K562 (cell line): ENCODE measurements at regions not wholly inside any gene's neighbourhood (a gene's known extent, or its start where the extent isn't known, plus 50 kb on each side); places are given as distances from the start of the nearest gene placed in this dataset.
A peak's percentile ranks its signal among the peaks of the same experiment; 100 is the strongest.

ENCODE experiments used
- ATAC-seq: fragments of 200-7000 bp; cut with Tn5 transposase; 3 replicates; pipeline ENCODE4 v1.9.1; 2020; ENCODE audit warnings: moderate library complexity
- BruUV-seq: library from RNA; stranded (reverse); fragments of 400-500 nt; replicated peaks from 2 replicates; lab custom pipeline; 2021; lab: Mats Ljungman, UMichigan
- CTCF ChIA-PET: fragments of 300-600 bp; formaldehyde crosslinking; extraction: SDS; loops from one replicate; lab custom pipeline; 2021; ENCODE audit warnings: low intra/inter-chr PET ratio; lab: Yijun Ruan, JAX
- POLR2A ChIA-PET: fragments of 300-600, 350-650 bp; sonication (Branson Sonifier 250); formaldehyde crosslinking; extraction: SDS; loops from one replicate; lab custom pipeline; 2021; ENCODE audit warnings: antibody characterized with exemption, inconsistent platforms; lab: Yijun Ruan, JAX
- DNase-seq, 4 experiments: peaks; one replicate each; pipeline versions ENCODE4 v3.0.0 to v3.0.0-alpha.2; 2011 to 2018; ENCODE audit warnings: low spot score in 3 of 4, mixed read lengths in 3 of 4; ENCODE audit errors: extremely low read depth in 1 of 4
- FAIRE-seq: peaks from 2 replicates; lab custom pipeline; 2011; peaks lifted over from hg19 to GRCh38; lab: Jason Lieb, UNC
- H2AFZ ChIP-seq: 2 replicates; pipeline ENCODE4 v1.6.0; 2011; ENCODE audit warnings: low read depth, low read length, control low read depth, inconsistent platforms
- H3K27ac ChIP-seq: fragments of 200-600 bp; 3 replicates; pipeline ENCODE4 v1.8.0; 2011; ENCODE audit warnings: low read depth, mild to moderate bottlenecking, control low read depth, inconsistent platforms, low read length, moderate library complexity, mixed read lengths; ENCODE audit errors: extremely low read depth
- H3K27me3 ChIP-seq, 2 experiments: fragments of 300-600 bp in 1 of 2; 2 replicates in 1 of 2; 3 replicates in 1 of 2; pipeline versions ENCODE4 v1.6.0 to v1.8.0; 2011; ENCODE audit warnings: inconsistent platforms in 2 of 2, low read length in 2 of 2, mild to moderate bottlenecking in 1 of 2, mixed read lengths in 1 of 2, moderate library complexity in 1 of 2; ENCODE audit not compliant: control insufficient read depth in 2 of 2, insufficient read depth in 2 of 2
- H3K36me3 ChIP-seq: fragments of 300-600 bp; 3 replicates; pipeline ENCODE4 v1.8.0; 2011; ENCODE audit warnings: mild to moderate bottlenecking, low read length, inconsistent platforms; ENCODE audit not compliant: control insufficient read depth, insufficient read depth
- H3K4me1 ChIP-seq, 2 experiments: fragments of 200-600 bp in 1 of 2; replicated peaks in 1 of 2; 2 replicates in 1 of 2; 3 replicates in 1 of 2; pipeline versions ENCODE4 v1.5.1 to v1.8.0; 2011; ENCODE audit warnings: inconsistent platforms in 2 of 2, low read length in 2 of 2, mild to moderate bottlenecking in 1 of 2, mixed read lengths in 1 of 2, moderate library complexity in 1 of 2; ENCODE audit not compliant: control insufficient read depth in 2 of 2, insufficient read depth in 2 of 2
- H3K4me2 ChIP-seq: 2 replicates; pipeline ENCODE4 v1.6.1; 2011; ENCODE audit warnings: low read length, control low read depth, inconsistent platforms, mixed read lengths; ENCODE audit not compliant: insufficient read depth
- H3K4me3 ChIP-seq: fragments of 200-600 bp; sonication (generic), shearing (Covaris generic); 2 replicates; pipeline ENCODE4 v1.5.1; 2016; ENCODE audit warnings: control low read depth, inconsistent platforms
- H3K79me2 ChIP-seq: fragments of 200-600 bp; 3 replicates; pipeline ENCODE4 v1.8.0; 2011; ENCODE audit warnings: low read length, inconsistent platforms; ENCODE audit not compliant: control insufficient read depth, insufficient read depth
- H3K9ac ChIP-seq, 2 experiments: 2 replicates each; pipeline versions ENCODE4 v1.6.0 to v1.6.1; 2011; ENCODE audit warnings: low read depth in 2 of 2, low read length in 2 of 2, control low read depth in 1 of 2, inconsistent platforms in 1 of 2, mild to moderate bottlenecking in 1 of 2, mixed read lengths in 1 of 2; ENCODE audit not compliant: insufficient read depth in 1 of 2
- H3K9me1 ChIP-seq: one replicate; pipeline ENCODE4 v1.6.0; 2011; ENCODE audit warnings: inconsistent platforms, mild to moderate bottlenecking, low read length, moderate library complexity; ENCODE audit not compliant: control insufficient read depth, insufficient read depth
- H3K9me3 ChIP-seq: replicated peaks from 2 replicates; pipeline ENCODE4 v1.5.1; 2011; ENCODE audit warnings: low read depth, low read length, inconsistent platforms; ENCODE audit not compliant: control insufficient read depth, insufficient read depth
- H4K20me1 ChIP-seq: replicated peaks from 2 replicates; pipeline ENCODE4 v1.6.1; 2011; ENCODE audit warnings: low read length, inconsistent platforms, mixed read lengths; ENCODE audit not compliant: control insufficient read depth, insufficient read depth
- ARID3B ChIP-seq: fragments of 250-450 bp; sonication (Bioruptor Pico); IDR thresholded peaks from 2 replicates; pipeline ENCODE4 v1.4.0; 2020; ENCODE audit warnings: borderline replicate concordance
- BRCA1 ChIP-seq, 2 experiments: fragments of 450-650 bp in 1 of 2; sonication (generic) in 1 of 2; formaldehyde crosslinking in 1 of 2; IDR thresholded peaks; 2 replicates each; pipeline versions ENCODE4 v1.5.0 to v1.6.1; 2017 to 2020; ENCODE audit warnings: mild to moderate bottlenecking in 1 of 2, missing genetic modification reagents in 1 of 2
- CEBPG ChIP-seq, 3 experiments: fragments of 200-800 bp in 1 of 3; sonication (Bioruptor generic) in 1 of 3; sonication (generic) in 1 of 3; formaldehyde crosslinking in 1 of 3; IDR thresholded peaks in 2 of 3; conservative IDR thresholded peaks in 1 of 3; 2 replicates each; pipeline versions ENCODE4 v1.6.1 to v1.8.0; 2016 to 2022; ENCODE audit warnings: missing compliant biosample characterization in 2 of 3, missing genetic modification characterization in 2 of 3, mild to moderate bottlenecking in 1 of 3, missing genetic modification reagents in 1 of 3
- CHD7 ChIP-seq: fragments of 200-600 bp; sonication (generic); IDR thresholded peaks from one replicate; pipeline ENCODE4 v1.6.1; 2012; ENCODE audit warnings: mild to moderate bottlenecking, low read depth, low read length, inconsistent platforms
- PKNOX1 ChIP-seq: fragments of 450-650 bp; IDR thresholded peaks from 2 replicates; pipeline ENCODE4 v1.6.1; 2016
- SRSF7 ChIP-seq: fragments of 200-400 bp; formaldehyde crosslinking; optimal IDR thresholded peaks from 2 replicates; pipeline ENCODE3; 2017; ENCODE audit warnings: mild to moderate bottlenecking, low read depth, low read length
- ZNF253 ChIP-seq: fragments of 250-450 bp; sonication (Bioruptor Pico); conservative IDR thresholded peaks from 2 replicates; pipeline ENCODE4 v1.6.1; 2021; ENCODE audit warnings: mild to moderate bottlenecking
- WGBS: fragments of 100-300 bp; shearing (Covaris generic); methylation state at CpG from one replicate; pipeline ENCODE4 v1.1.6; 2016; ENCODE audit warnings: low coverage, mixed read lengths; ENCODE audit not compliant: insufficient coverage; ENCODE audit errors: missing lambda C conversion rate; 5-methylcytosine and 5-hydroxymethylcytosine counted together
- in situ Hi-C: fragments of 300-500 bp; cut with MboI; formaldehyde crosslinking; loops from 4 replicates; pipeline ENCODE4 v1.15.0; 2018; ENCODE audit warnings: inconsistent platforms, mixed read lengths
- intact Hi-C: fragments of 100-400 bp; cut with micrococcal nuclease; formaldehyde crosslinking; loops from 2 replicates; pipeline ENCODE4 v1.14.2; 2022

- H2AFZ ChIP-seq = no peak overlapping the region
- no peak overlapping the region for H3K9ac ChIP-seq
- intact Hi-C loops (no loop called here), in situ Hi-C loops (no loop called here)
- H3K79me2 ChIP-seq = no peaks in the 10 kb centered on the region
- 3% methylated on average over 3 of the region's 3 CpGs for WGBS
- no peaks in the 10 kb centered on the region for H4K20me1 ChIP-seq
- H3K4me3 ChIP-seq = no peak overlapping the region
- H3K4me2 ChIP-seq = no peak overlapping the region
- no TSS peak for BruUV-seq
- H3K9me3 ChIP-seq = no peaks in the 10 kb centered on the region
- DNase-seq (no peak), FAIRE-seq (no peak), ATAC-seq (no peak)
- ChIA-PET CTCF (no interaction called here), POLR2A (no interaction called here)
- H3K9me1 ChIP-seq = no peaks in the 10 kb centered on the region
- H3K4me1 ChIP-seq = no peaks in the 10 kb centered on the region
- no peak overlapping the region for H3K27ac ChIP-seq
- no peaks in the 10 kb centered on the region for H3K27me3 ChIP-seq
- no peaks in the 10 kb centered on the region for H3K36me3 ChIP-seq
- TF ChIP-seq ZNF253 (CRISPR knock-in tag) = no peak
- TF ChIP-seq ARID3B (CRISPR knock-in tag) = no peak
- no peak for TF ChIP-seq PKNOX1
- TF ChIP-seq BRCA1 (IDR thresholded peaks at IDR 0.05) = no peak
- no peak for TF ChIP-seq BRCA1 (CRISPR knock-in tag; IDR thresholded peaks at IDR 0.05)
- TF ChIP-seq CEBPG (CRISPR knock-in tag; IDR thresholded peaks at IDR 0.05) = no peak
- peak in 1 of 2 experiments; percentile 58; a peak in 2 of 4 replicates for TF ChIP-seq CEBPG (tag; conservative IDR thresholded peaks at IDR 0.05 in 1 of 2, IDR thresholded peaks at IDR 0.05 in 1 of 2)
- no peak for TF ChIP-seq SRSF7
- TF ChIP-seq CHD7 = no peak
Observed at GRCh38 chr1:106289265-106289928, 767.1 kb upstream of the PRMT6 start.
